NK-92 (cell line): ENCODE measurements at regions not wholly inside any gene's neighbourhood (a gene's known extent, or its start where the extent isn't known, plus 50 kb on each side); places are given as distances from the start of the nearest gene placed in this dataset.
"Not testable (repeated sequence)": the region's sequence is repeated elsewhere in the genome, so short reads cannot be mapped to it uniquely, and the experiment has no call there.

Experiments used
- DNase-seq: peaks from one replicate; lab custom pipeline; 2025; ENCODE audit not compliant: unreplicated experiment; lab: John Stamatoyannopoulos, UW

DNA sequence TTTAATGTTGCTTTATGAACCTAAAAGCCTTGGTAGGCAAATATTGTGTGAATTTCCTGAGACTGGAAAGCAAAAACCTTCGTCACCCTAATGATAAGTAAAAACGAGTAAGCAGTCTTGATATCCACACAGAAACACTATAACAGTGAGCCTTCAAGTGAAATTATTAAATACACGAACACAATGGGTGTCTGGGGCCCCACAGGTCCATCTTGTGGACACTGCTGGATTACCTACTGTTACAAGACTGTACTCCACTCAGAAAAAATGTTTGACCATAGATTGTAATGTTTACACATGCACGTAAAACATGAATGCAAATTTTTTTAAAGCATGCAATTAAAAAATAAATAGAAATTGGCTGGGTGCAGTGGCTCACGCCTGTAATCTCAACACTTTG, 466.9 kb downstream of the CD83 start:
- DNase-seq = no peak

DNA sequence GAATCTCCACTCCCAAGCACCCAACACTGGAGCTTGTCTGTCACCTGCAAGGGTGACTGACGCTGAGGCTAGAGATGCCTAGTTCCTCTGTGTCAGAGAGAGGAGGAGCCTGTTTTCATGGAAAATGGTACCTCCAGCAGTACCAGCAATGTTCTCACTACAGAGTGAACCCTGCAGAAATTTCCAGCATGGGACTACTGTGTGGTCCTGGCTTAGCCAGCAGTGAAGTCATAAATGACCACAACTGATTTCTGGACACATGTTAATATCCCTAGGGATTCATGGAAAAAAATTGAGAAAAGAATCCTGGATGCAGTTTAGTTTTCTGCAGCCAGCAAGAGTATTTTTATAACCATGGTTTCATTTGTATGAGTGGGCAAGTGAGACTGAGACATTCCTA, 468.1 kb downstream of the CD83 start:
- DNase-seq = no peak

DNA sequence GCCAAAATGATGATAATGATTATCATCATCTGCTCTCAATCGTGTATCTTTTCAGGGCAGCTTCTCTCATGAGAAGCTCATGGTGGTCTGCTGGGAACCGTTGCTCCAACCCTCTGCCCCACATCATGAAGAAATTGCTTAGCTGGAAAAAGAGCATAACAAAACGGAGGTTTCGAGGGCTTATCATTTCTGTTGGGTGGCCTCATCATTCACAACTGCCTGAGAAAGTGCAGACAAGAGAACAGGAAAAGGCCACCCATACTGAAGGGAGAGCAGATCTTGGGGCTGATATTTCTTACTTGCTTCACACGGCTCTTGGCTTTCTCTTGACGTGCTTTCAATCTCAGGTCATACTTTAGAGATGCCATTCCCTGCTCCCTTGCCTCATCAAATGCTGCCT, 471.6 kb downstream of the CD83 start:
- DNase-seq = no peak

DNA sequence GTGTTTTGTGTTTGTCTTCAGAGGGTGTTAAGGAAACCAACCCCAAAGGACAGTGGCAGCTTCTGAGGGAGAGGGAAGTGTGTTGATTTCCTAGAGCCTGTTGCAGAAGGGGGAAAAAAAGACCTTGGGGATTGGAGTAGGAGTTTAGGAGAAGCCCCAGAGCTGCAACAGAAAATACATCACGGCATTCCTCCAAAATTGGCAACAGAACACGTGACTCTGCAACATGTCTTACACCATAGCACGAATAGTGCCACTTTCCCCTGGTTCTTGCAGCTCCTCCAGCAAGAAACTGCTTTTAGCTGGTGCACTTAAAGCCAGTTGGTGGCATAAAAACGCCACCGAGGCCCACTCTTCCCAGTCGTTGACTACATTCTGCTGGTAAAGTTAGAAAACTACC, 473.0 kb downstream of the CD83 start:
- no peak for DNase-seq

DNA sequence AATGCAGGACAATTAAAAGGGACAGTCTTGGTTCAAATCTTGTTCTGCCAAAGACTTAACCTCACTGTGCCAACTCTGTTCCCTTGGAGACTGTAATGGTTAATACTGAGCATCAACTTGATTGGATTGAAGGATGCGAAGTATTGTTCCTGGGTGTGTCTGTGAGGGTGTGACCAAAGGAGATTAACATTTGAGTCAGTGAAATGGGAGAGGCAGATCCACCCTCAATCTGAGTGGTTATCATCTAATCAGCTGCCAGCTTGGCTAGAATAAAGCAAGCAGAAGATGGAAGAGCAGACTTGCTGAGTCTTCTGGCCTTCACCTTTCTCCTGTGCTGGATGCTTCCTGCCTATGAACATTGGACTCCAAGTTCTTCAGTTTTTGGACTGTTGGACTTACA, 474.4 kb downstream of the CD83 start:
- DNase-seq = no peak

DNA sequence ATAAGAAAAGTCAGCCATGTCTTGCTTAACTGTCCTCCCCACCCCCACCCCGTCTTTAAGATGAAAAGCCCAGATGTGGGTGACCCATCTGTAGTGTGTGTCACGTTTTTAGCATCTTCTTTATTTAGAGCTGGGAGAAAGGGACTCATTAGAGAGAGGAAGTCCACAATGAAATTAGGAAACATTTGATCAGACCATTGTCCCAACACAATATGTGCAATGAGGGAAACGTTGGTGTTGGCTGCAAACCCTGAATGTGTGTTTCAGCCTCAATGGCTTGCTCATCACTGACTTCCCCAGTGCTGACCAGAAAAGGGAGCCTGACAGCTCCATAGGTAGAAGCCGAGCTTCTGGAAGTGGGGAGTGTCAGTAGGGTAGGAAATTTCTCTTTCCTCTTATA, 475.7 kb downstream of the CD83 start:
- DNase-seq = no peak

DNA sequence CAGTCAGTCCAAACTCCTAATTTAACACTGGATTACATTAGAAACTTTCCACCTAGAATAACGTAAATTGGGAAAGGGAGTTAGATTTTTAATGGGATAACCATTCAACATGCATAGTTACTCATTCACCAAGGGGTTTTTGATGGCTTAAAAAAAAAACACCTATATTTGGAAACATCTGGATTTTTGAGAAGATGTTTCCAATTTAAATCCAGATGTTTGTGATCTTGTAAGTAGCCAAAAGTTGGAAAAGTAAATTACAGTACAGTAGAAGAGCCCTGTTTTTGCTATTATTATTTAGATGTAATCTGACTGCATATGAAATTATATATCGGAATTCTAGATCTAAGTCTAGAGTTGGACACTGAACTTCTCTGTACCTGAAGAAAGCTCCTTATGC, 478.2 kb downstream of the CD83 start:
- no peak for DNase-seq

DNA sequence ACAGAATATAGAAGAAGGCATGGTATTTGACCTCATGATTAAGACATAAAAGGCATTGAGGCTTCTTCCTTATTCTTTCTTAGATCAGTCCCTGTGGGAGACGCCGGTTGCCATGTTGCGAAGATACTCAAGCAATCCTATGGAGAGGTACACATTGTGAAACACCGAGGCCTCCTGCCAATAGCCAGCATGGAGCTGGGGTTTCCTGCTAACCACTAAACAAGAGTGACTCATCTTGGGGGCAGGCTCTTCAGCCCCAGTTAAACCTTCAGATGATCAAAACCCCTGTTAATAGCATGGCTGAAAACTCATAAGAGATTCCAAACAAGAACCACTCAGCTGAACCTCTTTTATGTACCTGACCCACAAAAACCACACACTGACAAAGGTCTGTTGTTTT, 478.8 kb downstream of the CD83 start:
- DNase-seq = no peak

DNA sequence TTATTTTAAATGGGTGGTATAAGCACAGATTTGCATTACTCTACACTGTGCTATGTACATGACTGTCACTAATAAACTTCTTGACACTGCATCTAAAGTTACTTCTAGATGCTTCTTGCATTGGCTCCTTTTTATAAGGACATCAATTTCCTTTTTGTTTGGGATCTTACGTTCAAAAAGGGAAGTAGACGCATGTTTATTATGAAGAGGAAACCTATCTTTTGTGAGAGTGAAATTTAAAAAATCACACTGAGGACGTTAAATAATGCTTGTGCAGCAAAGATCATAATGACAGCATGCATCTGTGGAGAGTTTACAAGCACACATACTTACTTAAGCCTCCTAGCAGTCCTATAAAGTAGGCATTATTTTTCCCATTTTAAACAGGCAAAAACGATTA, 479.5 kb downstream of the CD83 start:
- no peak for DNase-seq

DNA sequence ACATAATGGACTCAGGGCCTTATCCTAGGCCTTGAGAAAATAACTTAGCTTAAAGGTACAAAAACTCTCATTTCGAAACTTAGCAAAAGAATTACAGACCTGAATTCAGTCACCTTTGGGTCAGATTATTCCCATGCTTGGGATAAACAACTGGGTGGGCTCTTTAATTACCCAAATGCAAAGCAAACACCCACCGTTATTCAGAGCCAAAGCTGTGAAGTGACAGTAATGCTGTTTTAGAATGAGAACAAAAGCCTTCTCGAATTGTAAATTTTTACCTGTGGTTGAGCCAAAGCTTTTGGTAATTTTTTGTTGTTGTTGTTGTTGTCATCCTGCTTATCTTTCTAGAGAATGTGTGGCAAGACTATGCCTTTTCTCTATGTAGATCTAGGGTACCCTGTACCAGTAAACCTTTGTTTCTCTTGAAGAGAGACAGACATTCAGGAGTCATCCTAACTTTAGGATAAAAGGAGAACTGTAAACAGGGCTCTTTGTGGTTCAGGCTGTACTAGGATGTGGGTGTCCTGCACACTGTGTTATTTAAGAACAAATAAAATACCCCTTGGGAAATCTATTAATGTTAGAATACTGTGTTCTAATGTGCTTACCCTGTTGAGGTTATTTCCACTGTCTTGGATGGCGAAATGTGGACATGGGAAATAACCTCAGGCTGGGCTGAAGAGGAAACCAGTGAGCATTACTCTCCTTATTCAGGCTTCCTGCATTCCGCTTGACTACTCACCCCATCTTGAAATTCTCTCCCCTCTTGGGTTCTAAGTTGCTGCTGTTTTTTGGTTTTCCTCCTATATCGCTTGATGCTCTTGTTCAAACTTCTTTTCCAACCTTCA, 480.7 kb downstream of the CD83 start:
- no peak for DNase-seq

DNA sequence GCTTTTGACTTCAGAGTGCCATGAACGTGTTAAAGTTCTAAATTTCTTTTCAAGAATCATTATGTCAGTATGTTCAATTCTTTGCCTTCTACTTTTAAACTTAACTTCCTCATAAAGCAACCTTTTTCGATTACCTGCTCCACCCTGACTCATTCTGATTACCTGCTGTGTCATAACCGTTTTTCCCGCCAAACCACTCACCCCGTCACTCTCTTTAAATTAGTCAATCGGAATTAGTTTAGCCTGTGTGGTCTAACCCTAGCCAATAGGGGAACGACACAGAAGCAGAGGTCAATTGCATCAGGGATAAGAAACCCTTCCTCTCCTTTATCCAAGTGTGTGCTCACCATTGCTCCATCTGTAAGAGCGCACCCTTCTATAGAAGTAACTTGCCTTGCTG, 482.7 kb downstream of the CD83 start:
- DNase-seq = not testable (repeated sequence)

DNA sequence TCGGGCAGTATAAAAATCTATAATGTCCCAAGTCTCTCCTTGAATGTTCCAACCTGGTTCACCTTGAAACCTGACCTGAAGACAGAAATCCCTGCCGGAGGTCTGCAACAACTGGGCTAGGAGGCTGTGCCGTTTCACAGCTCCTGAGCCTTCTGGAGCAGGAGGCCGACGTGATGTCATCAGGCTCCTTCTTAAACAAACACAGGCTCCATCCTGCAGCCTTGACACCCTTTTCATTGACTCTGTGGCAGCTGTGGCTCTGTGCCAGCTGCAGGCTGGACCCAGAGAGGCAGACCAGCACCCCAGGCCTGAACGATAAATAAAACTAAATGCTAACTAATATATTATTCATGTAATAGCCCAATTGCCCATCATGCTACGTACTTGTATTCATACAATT, 483.9 kb downstream of the CD83 start:
- no peak for DNase-seq

DNA sequence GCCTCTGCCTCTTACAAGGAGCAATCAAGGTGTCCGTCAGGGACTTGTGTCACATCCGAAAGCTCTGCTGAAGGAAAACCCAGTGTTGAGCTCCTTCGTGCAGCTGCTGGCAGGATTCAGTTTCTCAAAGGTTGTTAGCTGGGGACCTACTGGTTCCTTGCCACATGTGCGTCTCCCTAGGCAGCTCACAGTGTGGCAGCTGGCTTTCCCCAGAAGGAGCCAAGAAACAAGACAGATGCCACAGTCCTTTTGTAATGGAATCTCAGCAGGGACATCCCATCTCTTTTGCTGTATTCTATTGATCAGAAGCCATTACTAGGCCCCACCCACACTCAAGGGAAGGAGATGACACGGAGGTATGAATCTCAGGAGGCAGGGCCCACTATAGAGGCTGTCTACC, 488.8 kb downstream of the CD83 start:
- no peak for DNase-seq

DNA sequence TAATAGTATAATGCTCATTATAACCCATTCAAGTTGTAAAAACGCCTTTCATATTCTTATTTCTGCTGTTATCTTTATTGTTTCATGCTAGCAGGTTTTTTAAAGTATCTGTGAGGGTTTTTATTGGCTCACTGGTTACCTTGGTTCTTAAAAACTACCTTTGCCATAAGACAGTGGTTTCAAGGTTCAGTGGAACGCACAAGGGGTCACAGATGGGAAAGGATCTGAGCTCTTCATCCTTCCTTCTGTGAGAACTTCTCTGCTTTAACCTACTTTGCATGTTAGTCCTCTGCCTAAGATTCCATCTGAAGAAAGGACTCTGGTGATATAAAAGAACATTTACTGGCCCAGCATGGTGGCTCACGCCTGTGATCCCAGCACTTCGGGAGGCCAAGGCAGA, 492.6 kb downstream of the CD83 start:
- DNase-seq = no peak

DNA sequence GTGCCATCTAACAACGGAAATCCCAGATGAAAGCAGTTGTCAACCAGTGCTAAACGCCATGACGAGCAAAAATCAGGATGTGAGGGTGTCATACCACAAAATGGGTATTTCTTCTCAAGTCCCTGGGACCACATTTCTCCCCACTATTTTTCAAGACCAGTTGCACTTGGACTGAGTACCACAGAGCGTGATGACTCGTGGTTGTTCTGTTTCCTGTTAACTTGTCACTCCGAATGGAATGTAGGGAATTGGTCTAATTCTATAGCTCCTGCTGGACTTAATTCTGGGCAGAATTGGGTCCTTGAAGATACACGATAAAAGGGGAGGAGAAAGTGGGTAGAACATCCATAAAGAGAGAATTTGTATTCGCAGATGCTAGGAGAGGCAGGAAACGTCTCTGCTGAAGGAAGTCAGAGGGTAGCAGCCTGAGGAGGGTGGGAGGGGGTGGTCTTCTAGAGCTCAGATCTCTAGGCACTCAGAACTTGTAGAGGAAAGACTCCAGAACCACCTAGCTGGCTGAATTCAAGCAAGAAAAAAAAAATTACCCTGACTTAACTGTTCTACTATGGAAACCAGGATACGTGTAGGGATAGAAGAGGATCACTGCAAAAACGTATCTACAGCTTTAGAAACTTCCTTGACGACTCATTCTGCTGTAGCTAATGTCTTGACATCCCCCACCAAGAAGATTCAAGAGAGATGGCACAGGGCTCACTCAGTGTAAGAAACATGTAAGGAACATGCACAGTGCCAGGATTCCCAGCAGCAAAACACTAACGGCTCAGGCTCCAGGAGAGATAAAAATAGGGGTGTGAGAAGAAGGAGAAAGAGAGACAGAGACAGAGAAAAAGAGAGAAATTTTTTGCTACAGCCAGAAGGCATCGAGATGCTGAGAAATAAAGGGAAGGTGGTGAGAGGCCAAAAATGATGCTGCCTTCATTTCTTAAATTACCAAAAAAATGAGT, 494.7 kb downstream of the CD83 start:
- DNase-seq = no peak

DNA sequence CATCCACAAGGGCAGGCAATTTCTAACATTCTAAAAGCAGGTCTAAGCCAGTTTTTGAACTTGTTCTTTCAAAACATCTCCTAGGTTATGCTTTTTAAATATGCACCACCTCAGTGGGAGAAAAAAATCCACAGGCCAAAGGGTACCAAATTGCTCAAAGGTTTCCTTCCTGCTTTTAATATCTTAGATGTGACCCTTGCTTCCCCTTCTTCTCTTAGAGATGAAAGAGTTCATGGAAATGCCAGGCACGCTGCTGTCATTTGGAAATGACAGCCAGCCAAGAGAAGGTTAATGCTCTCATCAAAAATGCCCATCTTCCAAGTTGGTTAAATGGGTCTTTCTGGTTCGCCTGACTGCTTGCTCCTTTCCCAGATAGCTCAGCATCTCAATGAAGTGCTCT, 497.1 kb downstream of the CD83 start:
- DNase-seq = no peak

DNA sequence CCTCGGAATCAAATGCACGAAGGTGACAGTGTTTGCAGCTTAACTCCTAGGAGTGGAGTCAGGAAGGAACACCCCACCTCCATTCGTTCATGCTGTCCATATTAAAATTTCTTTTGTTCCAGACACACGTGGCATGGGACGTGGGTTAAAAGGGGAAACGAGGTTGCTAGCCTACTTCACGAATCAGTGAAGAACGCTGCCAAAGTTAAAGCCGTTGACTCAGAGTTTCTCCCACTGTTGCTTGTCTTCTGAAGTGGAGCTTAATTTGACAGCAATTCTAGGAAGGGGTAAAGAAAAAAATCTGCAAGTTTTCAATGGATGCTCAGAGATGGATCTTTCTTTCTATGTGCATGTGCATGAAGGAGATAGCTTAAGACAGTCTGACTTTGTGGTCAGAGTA, 499.1 kb downstream of the CD83 start:
- no peak for DNase-seq

DNA sequence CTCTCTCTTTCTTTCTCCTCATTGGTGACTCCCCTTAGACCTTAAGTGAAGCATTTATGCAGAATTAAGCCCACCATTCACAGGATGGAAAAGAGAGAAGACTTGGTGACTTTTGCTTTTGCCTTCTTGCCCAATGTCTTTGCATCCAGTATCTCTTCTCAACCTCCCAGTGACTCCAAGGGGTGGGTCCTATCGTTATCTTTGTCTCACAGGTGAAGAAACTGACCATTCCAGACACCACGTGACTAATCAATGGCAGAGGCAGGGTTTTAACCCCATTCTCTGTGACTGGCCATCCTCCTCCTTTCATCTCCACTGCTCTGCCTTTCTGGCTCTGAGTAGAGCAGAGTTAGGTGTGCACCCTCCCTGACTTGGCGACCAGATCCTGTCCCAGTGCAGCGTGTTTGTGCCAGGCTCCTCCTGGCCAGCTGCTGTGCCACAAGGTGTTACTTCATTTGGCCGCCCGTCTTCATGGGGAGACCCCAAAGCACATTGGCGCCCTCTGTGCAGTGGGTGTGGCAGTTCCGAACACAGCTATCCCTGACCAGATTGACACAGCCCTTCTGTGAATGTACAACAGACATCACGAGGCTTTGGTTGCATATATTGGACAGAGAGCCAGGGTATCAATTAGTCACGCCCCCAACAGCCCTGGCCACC, 501.3 kb downstream of the CD83 start:
- DNase-seq = no peak

DNA sequence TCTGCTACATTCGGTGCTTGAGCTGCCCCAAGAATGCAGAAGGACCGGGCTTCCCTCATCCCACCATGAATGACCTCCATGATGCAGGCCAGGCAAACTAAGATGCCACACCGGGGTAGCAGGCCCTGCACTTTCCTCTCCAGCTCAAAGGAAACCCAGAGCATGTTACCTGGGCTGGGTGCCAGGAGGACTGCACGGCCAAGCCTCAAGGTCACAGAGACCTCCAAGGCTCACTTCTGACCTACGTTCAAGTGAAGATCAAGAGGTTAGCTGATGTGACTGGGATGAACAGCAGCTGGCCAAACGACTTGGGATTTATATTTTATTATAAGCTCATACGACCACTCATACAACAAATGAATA, 501.8 kb downstream of the CD83 start:
- no peak for DNase-seq

DNA sequence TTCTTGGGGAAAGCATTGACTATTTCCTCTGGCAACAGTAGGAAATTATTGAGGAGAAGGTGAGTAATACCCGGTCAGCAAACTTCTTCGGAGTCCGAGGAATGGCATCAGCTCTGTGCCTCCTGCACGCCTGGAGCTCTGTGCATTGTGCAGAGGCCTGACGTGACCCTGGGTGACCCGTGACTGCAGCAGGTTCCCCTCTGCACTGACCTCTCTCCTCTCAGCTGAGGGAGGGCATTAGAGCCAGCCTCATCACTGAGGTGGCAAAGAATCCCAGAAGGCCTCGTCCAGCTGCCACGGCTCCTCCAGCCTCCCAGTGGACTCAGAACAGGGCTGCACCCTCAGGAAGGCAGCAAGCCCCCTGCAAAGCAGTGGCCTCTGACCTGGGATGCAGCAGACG, 502.9 kb downstream of the CD83 start:
- no peak for DNase-seq

DNA sequence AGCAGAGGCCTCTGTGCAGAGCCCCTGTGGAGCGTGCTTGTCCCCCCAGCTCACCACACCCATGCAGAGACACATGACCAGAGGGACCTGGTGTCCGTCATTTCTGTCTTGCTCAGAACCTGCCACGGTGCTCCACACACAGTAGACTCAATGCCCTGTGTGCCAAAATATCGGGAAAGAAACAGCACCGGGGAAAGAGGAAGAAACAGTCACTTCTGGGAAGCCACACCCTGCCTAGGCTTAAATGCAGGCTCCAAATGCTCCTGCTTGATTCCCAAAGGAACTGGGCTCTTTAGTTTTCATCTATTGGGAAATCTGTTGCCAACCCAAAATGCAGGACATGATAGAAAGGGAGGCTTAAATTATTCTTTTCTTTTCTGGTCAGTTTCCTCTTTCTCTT, 503.9 kb downstream of the CD83 start:
- no peak for DNase-seq

DNA sequence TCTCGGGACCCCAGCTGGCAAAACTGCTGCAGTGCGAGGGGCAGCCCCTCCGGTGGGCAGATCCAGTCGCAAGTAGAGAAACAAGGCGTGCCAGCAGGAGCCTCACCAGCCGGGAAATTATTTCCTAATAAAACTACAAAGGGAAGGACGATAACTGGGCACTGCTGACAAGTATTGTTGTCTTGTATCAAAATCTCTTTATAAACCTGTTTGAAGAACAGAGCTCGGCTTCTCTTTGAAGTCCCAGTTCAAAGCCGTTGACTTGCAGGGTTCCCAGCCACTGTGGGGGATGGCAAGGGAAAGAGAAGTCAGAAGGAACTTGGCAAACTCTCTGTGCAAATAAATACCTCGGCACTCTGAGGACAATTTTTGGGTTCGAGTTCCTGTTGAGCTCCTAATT, 504.5 kb downstream of the CD83 start:
- DNase-seq = no peak
